IMR-90 (cell line): ENCODE measurements at regions not wholly inside any gene's neighbourhood (a gene's known extent, or its start where the extent isn't known, plus 50 kb on each side); places are given as distances from the start of the nearest gene placed in this dataset.

Source experiments
- ATAC-seq: fragments of 200-7000 bp; cut with Tn5 transposase; 2 replicates; pipeline ENCODE4 v1.9.1; 2020; ENCODE audit warnings: low read depth, mild to moderate bottlenecking, moderate library complexity
- BruUV-seq: library from RNA; stranded (reverse); fragments of 400-500 nt; replicated peaks from 2 replicates; lab custom pipeline; 2021; lab: Mats Ljungman, UMichigan
- CTCF ChIA-PET: fragments of 300-600 bp; formaldehyde crosslinking; extraction: SDS; loops from one replicate; lab custom pipeline; 2021; ENCODE audit warnings: antibody characterized with exemption; lab: Yijun Ruan, JAX
- POLR2A ChIA-PET: fragments of 300-600 bp; sonication (Branson Sonifier 250); formaldehyde crosslinking; loops from one replicate; lab custom pipeline; 2022; ENCODE audit warnings: antibody characterized with exemption; ENCODE audit not compliant: unreplicated experiment; lab: Charles Lee
- DNase-seq: peaks from one replicate; pipeline ENCODE4 v3.0.0; 2013
- H2AFZ ChIP-seq: replicated peaks from 2 replicates; pipeline ENCODE3; 2013; ENCODE audit warnings: low read length, mild to moderate bottlenecking; ENCODE audit not compliant: poor library complexity
- H2AK5ac ChIP-seq: 2 replicates; pipeline ENCODE4 v1.6.1; 2013; ENCODE audit warnings: low read depth, low read length, inconsistent platforms
- H2AK9ac ChIP-seq: replicated peaks from 2 replicates; pipeline ENCODE3; 2013; ENCODE audit warnings: mild to moderate bottlenecking, low read depth, low read length, moderate library complexity; ENCODE audit not compliant: poor library complexity
- H2BK120ac ChIP-seq: 2 replicates; pipeline ENCODE4 v1.6.1; 2013; ENCODE audit warnings: low read depth, low read length, inconsistent platforms
- H2BK15ac ChIP-seq: 3 replicates; pipeline ENCODE4 v1.6.1; 2013; ENCODE audit warnings: low read depth, low read length, inconsistent platforms
- H2BK20ac ChIP-seq: 2 replicates; pipeline ENCODE4 v1.6.1; 2013; ENCODE audit warnings: low read depth, mild to moderate bottlenecking, inconsistent platforms, low read length, moderate library complexity
- H2BK5ac ChIP-seq: 2 replicates; pipeline ENCODE4 v1.6.1; 2013; ENCODE audit warnings: mild to moderate bottlenecking, low read depth, low read length, inconsistent platforms; ENCODE audit not compliant: poor library complexity, severe bottlenecking
- H3K14ac ChIP-seq: replicated peaks from 2 replicates; pipeline ENCODE4 v1.6.1; 2013; ENCODE audit warnings: low read depth, low read length, inconsistent platforms
- H3K18ac ChIP-seq: 2 replicates; pipeline ENCODE4 v1.6.1; 2013; ENCODE audit warnings: low read depth, low read length, control low read depth
- H3K23ac ChIP-seq: 2 replicates; pipeline ENCODE4 v1.6.1; 2013; ENCODE audit warnings: low read depth, low read length, inconsistent platforms
- H3K27ac ChIP-seq: 2 replicates; pipeline ENCODE4 v1.5.1; 2013; ENCODE audit warnings: mild to moderate bottlenecking, control low read depth, low read length; ENCODE audit not compliant: insufficient read depth
- H3K27me3 ChIP-seq: 2 replicates; pipeline ENCODE4 v1.6.1; 2013; ENCODE audit warnings: low read length; ENCODE audit not compliant: control insufficient read depth, insufficient read depth
- H3K36me3 ChIP-seq: 2 replicates; pipeline ENCODE4 v1.6.1; 2013; ENCODE audit warnings: low read length, mixed read lengths; ENCODE audit not compliant: control insufficient read depth, insufficient read depth
- H3K4ac ChIP-seq: 2 replicates; pipeline ENCODE4 v1.6.1; 2013; ENCODE audit warnings: low read depth, low read length, inconsistent platforms
- H3K4me1 ChIP-seq: 2 replicates; pipeline ENCODE4 v1.6.1; 2013; ENCODE audit warnings: low read length, mixed read lengths; ENCODE audit not compliant: control insufficient read depth, insufficient read depth
- H3K4me2 ChIP-seq: 2 replicates; pipeline ENCODE4 v1.6.1; 2013; ENCODE audit warnings: low read depth, mild to moderate bottlenecking, control low read depth, low read length, moderate library complexity
- H3K4me3 ChIP-seq: 2 replicates; pipeline ENCODE4 v1.5.1; 2013; ENCODE audit warnings: low read depth, mild to moderate bottlenecking, control low read depth, low read length, moderate library complexity; ENCODE audit not compliant: insufficient read depth
- H3K56ac ChIP-seq: 2 replicates; pipeline ENCODE4 v1.6.1; 2013; ENCODE audit warnings: low read length, inconsistent platforms; ENCODE audit not compliant: insufficient read depth; ENCODE audit errors: extremely low read depth
- H3K79me1 ChIP-seq, 2 experiments: 2 replicates each; pipeline ENCODE4 v1.6.1; 2013; ENCODE audit warnings: low read length in 2 of 2, inconsistent platforms in 1 of 2, low read depth in 1 of 2
- H3K9ac ChIP-seq: 2 replicates; pipeline ENCODE4 v1.6.1; 2013; ENCODE audit warnings: low read depth, low read length, control low read depth
- H3K9me1 ChIP-seq: 2 replicates; pipeline ENCODE4 v1.6.1; 2013; ENCODE audit warnings: low read length, inconsistent platforms; ENCODE audit not compliant: insufficient read depth
- H3K9me3 ChIP-seq: 2 replicates; pipeline ENCODE4 v1.6.1; 2013; ENCODE audit warnings: low read length; ENCODE audit not compliant: control insufficient read depth, insufficient read depth
- H4K20me1 ChIP-seq: 2 replicates; pipeline ENCODE4 v1.6.1; 2013; ENCODE audit warnings: low read length, inconsistent platforms; ENCODE audit not compliant: insufficient read depth
- H4K5ac ChIP-seq: 2 replicates; pipeline ENCODE4 v1.6.1; 2013; ENCODE audit warnings: mild to moderate bottlenecking, low read depth, low read length, control low read depth
- H4K8ac ChIP-seq, 2 experiments: 2 replicates each; pipeline ENCODE4 v1.6.1; 2013; ENCODE audit warnings: low read depth in 2 of 2, low read length in 2 of 2, control low read depth in 1 of 2, inconsistent platforms in 1 of 2
- H4K91ac ChIP-seq: 2 replicates; pipeline ENCODE4 v1.6.1; 2013; ENCODE audit warnings: low read depth, low read length, inconsistent platforms; ENCODE audit not compliant: insufficient read depth
- BHLHE40 ChIP-seq: fragments of 150-350 bp; IDR thresholded peaks from 2 replicates; pipeline ENCODE4 v1.6.1; 2016; ENCODE audit warnings: mild to moderate bottlenecking, low read depth, low read length
- CEBPB ChIP-seq: IDR thresholded peaks from 2 replicates; pipeline ENCODE4 v1.6.1; 2012; ENCODE audit warnings: low read depth, low read length, improper control_type of control experiment
- CHD1 ChIP-seq: IDR thresholded peaks from 2 replicates; pipeline ENCODE4 v1.6.1; 2012; ENCODE audit warnings: low read depth, low read length, improper control_type of control experiment
- CTCF ChIP-seq: conservative IDR thresholded peaks from 2 replicates; pipeline ENCODE4 v1.5.1; 2012; ENCODE audit warnings: mild to moderate bottlenecking, low read depth, low read length, improper control_type of control experiment
- FOS ChIP-seq: fragments of 150-350 bp; IDR thresholded peaks from 2 replicates; pipeline ENCODE4 v1.6.1; 2016; ENCODE audit warnings: low read depth, low read length
- MAFK ChIP-seq: IDR thresholded peaks from 2 replicates; pipeline ENCODE4 v1.6.1; 2012; ENCODE audit warnings: low read depth, low read length, improper control_type of control experiment
- MAZ ChIP-seq: IDR thresholded peaks from 2 replicates; pipeline ENCODE4 v1.6.1; 2012; ENCODE audit warnings: low read depth, mild to moderate bottlenecking, low read length, improper control_type of control experiment, moderate library complexity, borderline replicate concordance
- MXI1 ChIP-seq: IDR thresholded peaks from 2 replicates; pipeline ENCODE4 v1.6.1; 2012; ENCODE audit warnings: low read depth, mild to moderate bottlenecking, low read length, moderate library complexity, borderline replicate concordance
- NFE2L2 ChIP-seq: fragments of 150-350 bp; IDR thresholded peaks from 2 replicates; pipeline ENCODE4 v1.6.1; 2016; ENCODE audit warnings: low read depth, mild to moderate bottlenecking, low read length
- POLR2A ChIP-seq: IDR thresholded peaks from 2 replicates; pipeline ENCODE4 v1.6.1; 2012; ENCODE audit warnings: mild to moderate bottlenecking, low read depth, low read length
- RAD21 ChIP-seq: IDR thresholded peaks from 2 replicates; pipeline ENCODE4 v1.6.1; 2012; ENCODE audit warnings: low read length, improper control_type of control experiment
- RCOR1 ChIP-seq: IDR thresholded peaks from 2 replicates; pipeline ENCODE4 v1.6.1; 2012; ENCODE audit warnings: mild to moderate bottlenecking, low read length, improper control_type of control experiment; ENCODE audit not compliant: insufficient replicate concordance
- RFX5 ChIP-seq: IDR thresholded peaks from 2 replicates; pipeline ENCODE4 v1.8.0; 2012; ENCODE audit warnings: low read depth, mild to moderate bottlenecking, low read length, moderate library complexity
- SMC3 ChIP-seq: fragments of 150-350 bp; IDR thresholded peaks from 2 replicates; pipeline ENCODE4 v1.6.1; 2016; ENCODE audit warnings: low read depth, mild to moderate bottlenecking, antibody characterized with exemption, low read length, moderate library complexity
- USF2 ChIP-seq: fragments of 150-350 bp; IDR thresholded peaks from 2 replicates; pipeline ENCODE4 v1.6.1; 2017; ENCODE audit warnings: mild to moderate bottlenecking, antibody characterized with exemption, low read length, low read depth
- WGBS, 2 experiments: methylation state at CpG; one replicate each; pipeline versions ENCODE4 v1.1.5 to v1.1.7; 2013; ENCODE audit warnings: missing lambda C conversion rate in 2 of 2; ENCODE audit not compliant: insufficient read length in 1 of 2; ENCODE audit errors: extremely low coverage in 2 of 2; 5-methylcytosine and 5-hydroxymethylcytosine counted together
- dilution Hi-C: fragments of 300-500 bp; cut with HindIII; formaldehyde crosslinking; loops from one replicate; pipeline ENCODE4 v1.14.3; 2018; ENCODE audit warnings: low sequenced_read_pairs; ENCODE audit not compliant: unreplicated experiment
- in situ Hi-C: fragments of 300-500 bp; cut with MboI; formaldehyde crosslinking; loops from 3 replicates; pipeline ENCODE4 v1.14.3; 2019; ENCODE audit warnings: low sequenced_read_pairs, inconsistent platforms, mixed read lengths
- intact Hi-C: fragments of 100-400 bp; cut with micrococcal nuclease; formaldehyde crosslinking; loops from 2 replicates; pipeline ENCODE4 v1.10.0; 2022
- TF ChIP-seq, protein P1 (sequence below): fragments of 150-350 bp; IDR thresholded peaks from 2 replicates; pipeline ENCODE4 v1.6.1; 2016; ENCODE audit warnings: low read depth, mild to moderate bottlenecking, low read length, moderate library complexity, borderline replicate concordance

DNA sequence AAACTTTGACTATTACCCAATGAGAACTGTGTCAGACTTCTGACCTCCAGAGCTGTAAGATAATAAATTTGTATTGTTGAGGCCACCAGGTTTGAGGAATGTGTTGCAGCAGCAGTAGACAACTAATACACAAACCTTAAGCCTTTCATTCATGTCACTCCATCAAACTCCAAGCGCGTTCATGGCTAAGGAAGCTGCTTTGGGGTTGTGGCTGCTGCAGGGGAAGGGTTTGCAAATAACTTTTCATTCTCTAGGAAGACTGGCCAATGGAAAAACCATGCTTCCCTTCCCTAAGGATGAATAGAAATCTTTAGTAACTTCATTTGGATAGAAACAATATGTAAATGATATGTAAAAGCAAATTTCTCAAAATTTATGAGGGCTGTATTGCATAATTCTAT lies 170.4 kb downstream of the RHOU start:
- Histone ChIP-seq H3K9me1 (peaks cover 10% of the 10 kb centered on the region), H2BK15ac (no peak overlapping the region), H2BK120ac (no peak overlapping the region), H4K8ac (no peak overlapping the region), H3K79me1 (no peaks in the 10 kb centered on the region), H4K20me1 (peaks cover 4% of the 10 kb centered on the region; the same call in 1 of the 2 replicates), H3K4me1 (peaks cover 22% of the 10 kb centered on the region), H3K14ac (no peak overlapping the region), H2AK9ac (no peak overlapping the region), H2AFZ (no peak overlapping the region), H3K9me3 (no peaks in the 10 kb centered on the region), H3K18ac (no peak overlapping the region), H3K9ac (no peak overlapping the region), H3K56ac (no peak overlapping the region), H3K36me3 (no peaks in the 10 kb centered on the region), H3K4ac (no peak overlapping the region), H3K23ac (no peak overlapping the region), H4K91ac (no peak overlapping the region), H3K27ac (no peak overlapping the region), H3K4me3 (no peak overlapping the region), H3K4me2 (no peak overlapping the region), H4K5ac (no peak overlapping the region), H2BK20ac (no peak overlapping the region), H3K27me3 (no peaks in the 10 kb centered on the region; the same call in 1 of the 2 replicates), H2BK5ac (no peak overlapping the region), H2AK5ac (no peak overlapping the region)
- dilution Hi-C loops (no loop called here), intact Hi-C loops (loop anchor here (10.0 kb wide), 1 partner anchor 319 kb away; no protein-coding TSS in a partner anchor), in situ Hi-C loops (no loop called here)
- no CpG with 5 or more reads among the region's 2 CpGs for WGBS, 2 experiments
- no peak for ATAC-seq
- DNase-seq = no peak
- TF ChIP-seq BHLHE40 (no peak), NFE2L2 (no peak), USF2 (no peak), POLR2A (no peak), CHD1 (no peak), MXI1 (no peak), CEBPB (no peak), RFX5 (no peak), FOS (no peak), RCOR1 (no peak), CTCF (no peak), MAZ (no peak), RAD21 (no peak), MAFK (no peak), SMC3 (no peak)
- TF ChIP-seq, protein P1, sequence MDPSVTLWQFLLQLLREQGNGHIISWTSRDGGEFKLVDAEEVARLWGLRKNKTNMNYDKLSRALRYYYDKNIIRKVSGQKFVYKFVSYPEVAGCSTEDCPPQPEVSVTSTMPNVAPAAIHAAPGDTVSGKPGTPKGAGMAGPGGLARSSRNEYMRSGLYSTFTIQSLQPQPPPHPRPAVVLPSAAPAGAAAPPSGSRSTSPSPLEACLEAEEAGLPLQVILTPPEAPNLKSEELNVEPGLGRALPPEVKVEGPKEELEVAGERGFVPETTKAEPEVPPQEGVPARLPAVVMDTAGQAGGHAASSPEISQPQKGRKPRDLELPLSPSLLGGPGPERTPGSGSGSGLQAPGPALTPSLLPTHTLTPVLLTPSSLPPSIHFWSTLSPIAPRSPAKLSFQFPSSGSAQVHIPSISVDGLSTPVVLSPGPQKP = no peak
- ChIA-PET POLR2A (no interaction called here), CTCF (no interaction called here)
- no TSS peak for BruUV-seq
